AG04450 (cell line): ENCODE measurements at regions not wholly inside any gene's neighbourhood (a gene's known extent, or its start where the extent isn't known, plus 50 kb on each side); places are given as distances from the start of the nearest gene placed in this dataset.

Source experiments
- CTCF ChIA-PET: fragments of 300-600, 350-600 bp; formaldehyde crosslinking; extraction: SDS; loops from one replicate; lab custom pipeline; 2022; ENCODE audit warnings: antibody characterized with exemption, inconsistent platforms; lab: Charles Lee
- POLR2A ChIA-PET: fragments of 350-600 bp; formaldehyde crosslinking; extraction: SDS; loops from one replicate; lab custom pipeline; 2021; ENCODE audit warnings: antibody characterized with exemption, inconsistent platforms; lab: Yijun Ruan, JAX
- DNase-seq: peaks from one replicate; pipeline ENCODE4 v3.0.0-alpha.2; 2011; ENCODE audit warnings: low read depth, low spot score
- H3K27ac ChIP-seq: one replicate; pipeline ENCODE4 v1.5.1; 2012; ENCODE audit warnings: low read depth, low read length, control low read depth
- H3K27me3 ChIP-seq: one replicate; pipeline ENCODE4 v1.6.0; 2012; ENCODE audit warnings: low read length; ENCODE audit not compliant: control insufficient read depth, insufficient read depth
- H3K4me3 ChIP-seq: 2 replicates; pipeline ENCODE4 v1.5.1; 2011; ENCODE audit warnings: mild to moderate bottlenecking, low read depth, low read length, control low read depth
- H3K9me3 ChIP-seq: 2 replicates; pipeline ENCODE4 v1.5.1; 2012; ENCODE audit warnings: low read length; ENCODE audit not compliant: control insufficient read depth, insufficient read depth
- TF ChIP-seq, protein P1 (sequence below): IDR thresholded peaks from 2 replicates; pipeline ENCODE4 v1.5.1; 2011; ENCODE audit warnings: low read depth, low read length, control low read depth, inconsistent platforms

GRCh38 chr2:67702284-67702683 is 305.2 kb downstream of the ETAA1 start:
- POLR2A ChIA-PET = no interaction called here
- H3K4me3 ChIP-seq = no peak overlapping the region
- DNase-seq = no peak
- CTCF ChIA-PET = no interaction called here
- no peaks in the 10 kb centered on the region for H3K9me3 ChIP-seq
- TF ChIP-seq, protein P1, sequence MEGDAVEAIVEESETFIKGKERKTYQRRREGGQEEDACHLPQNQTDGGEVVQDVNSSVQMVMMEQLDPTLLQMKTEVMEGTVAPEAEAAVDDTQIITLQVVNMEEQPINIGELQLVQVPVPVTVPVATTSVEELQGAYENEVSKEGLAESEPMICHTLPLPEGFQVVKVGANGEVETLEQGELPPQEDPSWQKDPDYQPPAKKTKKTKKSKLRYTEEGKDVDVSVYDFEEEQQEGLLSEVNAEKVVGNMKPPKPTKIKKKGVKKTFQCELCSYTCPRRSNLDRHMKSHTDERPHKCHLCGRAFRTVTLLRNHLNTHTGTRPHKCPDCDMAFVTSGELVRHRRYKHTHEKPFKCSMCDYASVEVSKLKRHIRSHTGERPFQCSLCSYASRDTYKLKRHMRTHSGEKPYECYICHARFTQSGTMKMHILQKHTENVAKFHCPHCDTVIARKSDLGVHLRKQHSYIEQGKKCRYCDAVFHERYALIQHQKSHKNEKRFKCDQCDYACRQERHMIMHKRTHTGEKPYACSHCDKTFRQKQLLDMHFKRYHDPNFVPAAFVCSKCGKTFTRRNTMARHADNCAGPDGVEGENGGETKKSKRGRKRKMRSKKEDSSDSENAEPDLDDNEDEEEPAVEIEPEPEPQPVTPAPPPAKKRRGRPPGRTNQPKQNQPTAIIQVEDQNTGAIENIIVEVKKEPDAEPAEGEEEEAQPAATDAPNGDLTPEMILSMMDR = no peak
- H3K27ac ChIP-seq = no peak overlapping the region
- H3K27me3 ChIP-seq = no peaks in the 10 kb centered on the region

- Histone ChIP-seq H3K4me3 (no peak overlapping the region), H3K27ac (no peak overlapping the region), H3K9me3 (no peaks in the 10 kb centered on the region), H3K27me3 (no peaks in the 10 kb centered on the region)
- TF ChIP-seq, protein P1 = no peak
- POLR2A ChIA-PET = no interaction called here
- DNase-seq = no peak
- CTCF ChIA-PET = no interaction called here
These were observed 305.8 kb downstream of the ETAA1 start for GRCh38 chr2:67702937-67703336.

- no peak for DNase-seq
- ChIA-PET POLR2A (no interaction called here), CTCF (no interaction called here)
These were observed 308.9 kb downstream of the ETAA1 start for GRCh38 chr2:67706082-67706481.

DNA sequence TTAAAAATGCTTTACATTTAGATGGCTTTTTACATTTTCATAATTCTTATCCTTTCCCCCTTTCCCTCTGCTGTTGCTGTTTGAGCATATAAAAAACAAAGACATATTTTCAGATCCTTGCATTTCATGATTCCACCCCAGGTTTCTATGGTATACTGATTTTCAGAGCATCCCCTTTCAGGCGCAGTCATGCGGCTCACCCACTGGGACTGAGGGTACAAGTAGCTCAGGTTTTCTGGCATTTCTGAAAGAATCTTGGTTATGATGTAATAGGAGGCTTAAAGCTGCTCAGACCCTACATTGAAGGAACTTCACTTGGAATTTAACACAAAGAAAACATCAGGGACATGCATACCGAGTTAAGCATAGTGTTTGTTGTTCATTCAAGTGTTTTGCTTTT is 310.8 kb downstream of the ETAA1 start:
- Histone ChIP-seq H3K27ac (no peak overlapping the region), H3K9me3 (no peaks in the 10 kb centered on the region), H3K27me3 (no peaks in the 10 kb centered on the region), H3K4me3 (no peak overlapping the region)
- no peak for DNase-seq
- POLR2A ChIA-PET = no interaction called here
- TF ChIP-seq, protein P1 = no peak
- CTCF ChIA-PET = interaction anchor here (1.5 kb wide), 1 partner anchor 138 kb away, joined by 4 read pairs; no protein-coding TSS in a partner anchor

More at GRCh38 chr2:67706082-67706481, 308.9 kb downstream of the ETAA1 start:
- Histone ChIP-seq H3K27me3 (no peaks in the 10 kb centered on the region), H3K27ac (no peak overlapping the region), H3K4me3 (no peak overlapping the region), H3K9me3 (no peaks in the 10 kb centered on the region)
- TF ChIP-seq, protein P1 = no peak

DNA sequence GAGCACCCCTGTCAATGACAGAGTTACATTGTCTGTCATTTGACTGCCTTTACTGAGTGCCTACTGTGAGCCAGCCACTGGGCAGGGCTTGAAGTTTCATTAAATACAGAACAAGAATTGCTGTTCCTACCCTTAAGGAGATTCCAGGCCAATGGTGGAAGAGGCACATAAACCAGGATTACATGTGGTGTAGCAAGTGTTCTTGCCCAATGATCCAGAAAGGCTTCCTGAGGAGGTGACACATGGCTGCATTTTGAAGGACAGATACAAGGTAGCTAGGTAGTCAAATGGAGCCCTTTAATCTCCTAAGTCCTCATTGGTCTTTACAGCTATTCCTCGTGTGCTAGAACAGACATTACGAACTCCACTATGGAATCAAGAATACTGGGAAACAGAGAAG is 312.7 kb downstream of the ETAA1 start:
- TF ChIP-seq, protein P1 = no peak
- ChIA-PET CTCF (interaction anchor here (1.0 kb wide), 1 partner anchor 24 kb away, joined by 3 read pairs; no protein-coding TSS in a partner anchor), POLR2A (no interaction called here)
- H3K27ac ChIP-seq = no peak overlapping the region
- H3K4me3 ChIP-seq = no peak overlapping the region
- H3K27me3 ChIP-seq = no peaks in the 10 kb centered on the region
- no peaks in the 10 kb centered on the region for H3K9me3 ChIP-seq
- DNase-seq = no peak
